HUES48 (cell line): ENCODE measurements at regions not wholly inside any gene's neighbourhood (a gene's known extent, or its start where the extent isn't known, plus 50 kb on each side); places are given as distances from the start of the nearest gene placed in this dataset.

Source experiments
- H3K27ac ChIP-seq: one replicate; pipeline ENCODE4 v1.7.0; 2013; ENCODE audit warnings: low read depth, low read length, inconsistent platforms
- H3K27me3 ChIP-seq: 2 replicates; pipeline ENCODE4 v1.6.1; 2013; ENCODE audit warnings: mild to moderate bottlenecking, low read length; ENCODE audit not compliant: control insufficient read depth, insufficient read depth
- H3K36me3 ChIP-seq: 2 replicates; pipeline ENCODE4 v1.6.1; 2013; ENCODE audit warnings: low read length; ENCODE audit not compliant: control insufficient read depth, insufficient read depth
- H3K4me1 ChIP-seq: 2 replicates; pipeline ENCODE4 v1.6.1; 2013; ENCODE audit warnings: mild to moderate bottlenecking, low read length; ENCODE audit not compliant: control insufficient read depth, insufficient read depth
- H3K4me3 ChIP-seq: 2 replicates; pipeline ENCODE4 v1.5.1; 2013; ENCODE audit warnings: mild to moderate bottlenecking, low read depth, low read length
- H3K9ac ChIP-seq: 2 replicates; pipeline ENCODE4 v1.6.1; 2013; ENCODE audit warnings: mild to moderate bottlenecking, low read depth, low read length, moderate library complexity
- H3K9me3 ChIP-seq: 2 replicates; pipeline ENCODE4 v1.6.1; 2013; ENCODE audit warnings: low read length; ENCODE audit not compliant: control insufficient read depth, insufficient read depth

- H3K27ac ChIP-seq = no peak overlapping the region
- H3K36me3 ChIP-seq = no peaks in the 10 kb centered on the region
- H3K27me3 ChIP-seq = no peaks in the 10 kb centered on the region
- no peak overlapping the region for H3K9ac ChIP-seq
- no peaks in the 10 kb centered on the region for H3K9me3 ChIP-seq
- no peak overlapping the region for H3K4me3 ChIP-seq
- H3K4me1 ChIP-seq = no peaks in the 10 kb centered on the region
Measured at GRCh38 chr6:167550941-167551627, 226.2 kb downstream of the TTLL2 start.

GRCh38 chr6:167551628-167552257, 226.9 kb downstream of the TTLL2 start:
- Histone ChIP-seq H3K27ac (no peak overlapping the region), H3K9ac (no peak overlapping the region), H3K36me3 (no peaks in the 10 kb centered on the region), H3K4me3 (no peak overlapping the region), H3K27me3 (no peaks in the 10 kb centered on the region), H3K4me1 (peaks cover 4% of the 10 kb centered on the region; the same call in 1 of the 2 replicates), H3K9me3 (no peaks in the 10 kb centered on the region)

- Histone ChIP-seq H3K4me3 (no peak overlapping the region), H3K27ac (no peak overlapping the region), H3K36me3 (no peaks in the 10 kb centered on the region), H3K27me3 (no peaks in the 10 kb centered on the region), H3K9me3 (no peaks in the 10 kb centered on the region), H3K4me1 (peaks cover 4% of the 10 kb centered on the region; the same call in 1 of the 2 replicates), H3K9ac (no peak overlapping the region)
Measured at GRCh38 chr6:167552258-167552630, 227.4 kb downstream of the TTLL2 start.

- Histone ChIP-seq H3K4me1 (peaks cover 4% of the 10 kb centered on the region; the same call in 1 of the 2 replicates), H3K9ac (no peak overlapping the region), H3K36me3 (no peaks in the 10 kb centered on the region), H3K27ac (no peak overlapping the region), H3K27me3 (no peaks in the 10 kb centered on the region), H3K9me3 (no peaks in the 10 kb centered on the region), H3K4me3 (no peak overlapping the region)
Measured at GRCh38 chr6:167552961-167553735, 228.3 kb downstream of the TTLL2 start.

- H3K4me1 ChIP-seq = peaks cover 4% of the 10 kb centered on the region; the same call in 1 of the 2 replicates
- H3K27me3 ChIP-seq = no peaks in the 10 kb centered on the region
- no peak overlapping the region for H3K27ac ChIP-seq
Measured at GRCh38 chr6:167553736-167554119, 228.8 kb downstream of the TTLL2 start.

GRCh38 chr6:167554854-167555253, 230.0 kb downstream of the TTLL2 start:
- Histone ChIP-seq H3K27me3 (no peaks in the 10 kb centered on the region), H3K27ac (no peak overlapping the region), H3K36me3 (no peaks in the 10 kb centered on the region), H3K4me1 (peaks cover 4% of the 10 kb centered on the region; the same call in 1 of the 2 replicates), H3K9me3 (no peaks in the 10 kb centered on the region), H3K9ac (no peak overlapping the region), H3K4me3 (no peak overlapping the region)

More at GRCh38 chr6:167553736-167554119, 228.8 kb downstream of the TTLL2 start:
- H3K9ac ChIP-seq = no peak overlapping the region
- H3K9me3 ChIP-seq = no peaks in the 10 kb centered on the region
- no peak overlapping the region for H3K4me3 ChIP-seq
- H3K36me3 ChIP-seq = no peaks in the 10 kb centered on the region

GRCh38 chr6:167555836-167556235, 230.9 kb downstream of the TTLL2 start:
- Histone ChIP-seq H3K4me3 (no peak overlapping the region), H3K36me3 (no peaks in the 10 kb centered on the region), H3K27ac (no peak overlapping the region), H3K4me1 (peaks cover 4% of the 10 kb centered on the region; the same call in 1 of the 2 replicates), H3K27me3 (no peaks in the 10 kb centered on the region), H3K9ac (no peak overlapping the region), H3K9me3 (no peaks in the 10 kb centered on the region)

GRCh38 chr6:167557675-167558074, 232.8 kb downstream of the TTLL2 start:
- Histone ChIP-seq H3K4me1 (peaks cover 4% of the 10 kb centered on the region; the same call in 1 of the 2 replicates), H3K36me3 (no peaks in the 10 kb centered on the region), H3K9ac (no peak overlapping the region), H3K27me3 (no peaks in the 10 kb centered on the region), H3K4me3 (no peak overlapping the region), H3K9me3 (no peaks in the 10 kb centered on the region), H3K27ac (no peak overlapping the region)

- H3K27ac ChIP-seq = no peak overlapping the region
- H3K9ac ChIP-seq = no peak overlapping the region
- H3K27me3 ChIP-seq = no peaks in the 10 kb centered on the region
- H3K4me1 ChIP-seq = peaks cover 4% of the 10 kb centered on the region; the same call in 1 of the 2 replicates
- H3K36me3 ChIP-seq = no peaks in the 10 kb centered on the region
- H3K9me3 ChIP-seq = no peaks in the 10 kb centered on the region
- H3K4me3 ChIP-seq = no peak overlapping the region
Measured at GRCh38 chr6:167558246-167559177, 233.6 kb downstream of the TTLL2 start.

GRCh38 chr6:167559675-167560479, 235.0 kb downstream of the TTLL2 start:
- Histone ChIP-seq H3K9me3 (no peaks in the 10 kb centered on the region), H3K9ac (no peak overlapping the region)

More at GRCh38 chr6:167559675-167560479, 235.0 kb downstream of the TTLL2 start:
- Histone ChIP-seq H3K27me3 (no peaks in the 10 kb centered on the region), H3K36me3 (no peaks in the 10 kb centered on the region), H3K27ac (no peak overlapping the region), H3K4me3 (no peak overlapping the region), H3K4me1 (peaks cover 4% of the 10 kb centered on the region; the same call in 1 of the 2 replicates)
